ENCODE measurements at regions not wholly inside any gene's neighbourhood (a gene's known extent, or its start where the extent isn't known, plus 50 kb on each side); places are given as distances from the start of the nearest gene placed in this dataset.

DNA sequence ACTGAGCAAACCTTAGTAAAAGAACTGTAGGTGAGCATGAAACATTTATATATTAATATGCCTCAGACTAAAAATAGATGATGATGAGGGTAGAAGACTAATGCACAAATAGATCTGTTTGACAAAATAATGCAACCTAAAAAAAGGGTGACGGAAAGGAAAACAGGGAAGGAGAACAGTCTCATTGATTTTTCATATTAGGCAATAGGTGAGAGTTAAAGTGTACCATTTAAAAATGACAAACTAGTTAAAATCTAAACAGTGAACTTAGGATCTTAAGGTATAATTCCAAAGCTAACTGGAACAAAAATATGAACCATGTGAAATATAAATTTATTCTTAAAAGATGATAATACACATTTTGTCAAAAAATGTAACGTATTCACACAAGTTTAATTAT lies 1347.6 kb downstream of the SI start:
- Histone ChIP-seq H3K4me1 (ENCODE audit: control insufficient read depth in 1 of 2, insufficient read depth in 2 of 2, low read length in 2 of 2) (no peaks in the 10 kb centered on the region), H3K27me3 (ENCODE audit: control insufficient read depth in 2 of 2, insufficient read depth in 2 of 2, low read length in 2 of 2) (no peaks in the 10 kb centered on the region), H3K9ac (ENCODE audit: insufficient read depth, low read length, poor library complexity, severe bottlenecking) (no peak overlapping the region), H3K9me3 (replicated peaks in 1 of 2; ENCODE audit: control insufficient read depth in 1 of 2, insufficient read depth in 1 of 2, low read length in 2 of 2) (no peaks in the 10 kb centered on the region), H3K79me2 (ENCODE audit: insufficient read depth, low read length) (no peaks in the 10 kb centered on the region), H3K4me3 (replicated peaks in 1 of 3; ENCODE audit: low read depth in 2 of 3, low read length in 3 of 3) (no peak overlapping the region), H3K4me2 (replicated peaks; ENCODE audit: extremely low read depth, low read length, poor library complexity, severe bottlenecking) (no peak overlapping the region), H4K20me1 (ENCODE audit: insufficient read depth, low read length) (no peaks in the 10 kb centered on the region), H3K36me3 (replicated peaks in 1 of 2; ENCODE audit: control insufficient read depth in 1 of 2, insufficient read depth in 2 of 2, low read length in 2 of 2) (no peaks in the 10 kb centered on the region), H2AFZ (ENCODE audit: insufficient read depth, low read depth, low read length, poor library complexity, severe bottlenecking) (no peak overlapping the region), H3K27ac (ENCODE audit: low read depth in 1 of 2, low read length in 2 of 2) (no peak overlapping the region)
- H3K27ac Mint-ChIP-seq = no peak overlapping the region
- no peaks in the 10 kb centered on the region for H3K4me1 Mint-ChIP-seq
- DNase-seq = no peak
- no peaks in the 10 kb centered on the region for H3K27me3 Mint-ChIP-seq (ENCODE audit: low read depth in 3 of 3)
- H3K4me3 Mint-ChIP-seq = no peak overlapping the region
- intact Hi-C loops (cut with micrococcal nuclease) = no loop called here
- H3K36me3 Mint-ChIP-seq = no peaks in the 10 kb centered on the region
- TF ChIP-seq, protein P1, sequence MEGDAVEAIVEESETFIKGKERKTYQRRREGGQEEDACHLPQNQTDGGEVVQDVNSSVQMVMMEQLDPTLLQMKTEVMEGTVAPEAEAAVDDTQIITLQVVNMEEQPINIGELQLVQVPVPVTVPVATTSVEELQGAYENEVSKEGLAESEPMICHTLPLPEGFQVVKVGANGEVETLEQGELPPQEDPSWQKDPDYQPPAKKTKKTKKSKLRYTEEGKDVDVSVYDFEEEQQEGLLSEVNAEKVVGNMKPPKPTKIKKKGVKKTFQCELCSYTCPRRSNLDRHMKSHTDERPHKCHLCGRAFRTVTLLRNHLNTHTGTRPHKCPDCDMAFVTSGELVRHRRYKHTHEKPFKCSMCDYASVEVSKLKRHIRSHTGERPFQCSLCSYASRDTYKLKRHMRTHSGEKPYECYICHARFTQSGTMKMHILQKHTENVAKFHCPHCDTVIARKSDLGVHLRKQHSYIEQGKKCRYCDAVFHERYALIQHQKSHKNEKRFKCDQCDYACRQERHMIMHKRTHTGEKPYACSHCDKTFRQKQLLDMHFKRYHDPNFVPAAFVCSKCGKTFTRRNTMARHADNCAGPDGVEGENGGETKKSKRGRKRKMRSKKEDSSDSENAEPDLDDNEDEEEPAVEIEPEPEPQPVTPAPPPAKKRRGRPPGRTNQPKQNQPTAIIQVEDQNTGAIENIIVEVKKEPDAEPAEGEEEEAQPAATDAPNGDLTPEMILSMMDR (IDR thresholded peaks at IDR 0.05) = no peak
- no CpG with 5 or more reads among the region's 2 CpGs for WGBS (ENCODE audit: insufficient coverage)
- no peaks in the 10 kb centered on the region for H3K9me3 Mint-ChIP-seq

DNA sequence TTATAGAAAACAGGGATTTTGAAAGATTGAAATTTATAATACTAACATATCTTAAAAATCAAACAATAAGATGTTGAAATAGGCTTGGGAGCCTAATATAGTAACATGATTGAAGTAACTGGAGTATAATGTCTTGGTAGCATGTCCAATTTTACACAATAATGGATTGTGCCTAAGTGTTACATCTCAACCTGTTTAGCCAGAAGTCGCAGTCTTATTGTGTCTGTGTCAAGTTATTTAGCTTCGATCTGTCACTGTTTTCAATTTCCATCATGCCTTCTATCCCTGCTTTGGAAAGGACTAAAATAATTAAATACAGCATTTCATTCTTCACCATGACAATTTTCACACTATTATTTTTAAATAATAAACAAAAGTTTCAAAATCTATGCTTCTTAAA lies 1352.2 kb downstream of the SI start:
- Histone ChIP-seq H3K9ac (ENCODE audit: insufficient read depth, low read length, poor library complexity, severe bottlenecking) (no peak overlapping the region), H2AFZ (ENCODE audit: insufficient read depth, low read depth, low read length, poor library complexity, severe bottlenecking) (no peak overlapping the region), H4K20me1 (ENCODE audit: insufficient read depth, low read length) (no peaks in the 10 kb centered on the region), H3K4me2 (replicated peaks; ENCODE audit: extremely low read depth, low read length, poor library complexity, severe bottlenecking) (no peak overlapping the region), H3K4me1 (ENCODE audit: control insufficient read depth in 1 of 2, insufficient read depth in 2 of 2, low read length in 2 of 2) (no peaks in the 10 kb centered on the region), H3K4me3 (replicated peaks in 1 of 3; ENCODE audit: low read depth in 2 of 3, low read length in 3 of 3) (no peak overlapping the region), H3K9me3 (replicated peaks in 1 of 2; ENCODE audit: control insufficient read depth in 1 of 2, insufficient read depth in 1 of 2, low read length in 2 of 2) (peaks cover 8 to 12% of the 10 kb centered on the region in 2 donors), H3K79me2 (ENCODE audit: insufficient read depth, low read length) (no peaks in the 10 kb centered on the region), H3K36me3 (replicated peaks in 1 of 2; ENCODE audit: control insufficient read depth in 1 of 2, insufficient read depth in 2 of 2, low read length in 2 of 2) (no peaks in the 10 kb centered on the region), H3K27ac (ENCODE audit: low read depth in 1 of 2, low read length in 2 of 2) (no peak overlapping the region), H3K27me3 (ENCODE audit: control insufficient read depth in 2 of 2, insufficient read depth in 2 of 2, low read length in 2 of 2) (no peaks in the 10 kb centered on the region)
- TF ChIP-seq, protein P1 (IDR thresholded peaks at IDR 0.05) = no peak
- Mint-ChIP-seq H3K9me3 (peaks cover 0 to 7% (median 1%) of the 10 kb centered on the region in 7 donors), H3K36me3 (no peaks in the 10 kb centered on the region), H3K27me3 (ENCODE audit: low read depth in 3 of 3) (no peaks in the 10 kb centered on the region), H3K4me3 (no peak overlapping the region), H3K4me1 (no peaks in the 10 kb centered on the region), H3K27ac (no peak overlapping the region)
- WGBS (ENCODE audit: insufficient coverage) = no CpG with 5 or more reads among the region's 2 CpGs
- no peak for DNase-seq
- intact Hi-C loops (cut with micrococcal nuclease) = no loop called here

Data from CD14-positive monocyte (primary cell).